ENCODE measurements at regions not wholly inside any gene's neighbourhood (a gene's known extent, or its start where the extent isn't known, plus 50 kb on each side); places are given as distances from the start of the nearest gene placed in this dataset.
"Not testable (repeated sequence)": the region's sequence is repeated elsewhere in the genome, so short reads cannot be mapped to it uniquely, and the experiment has no call there.

DNA sequence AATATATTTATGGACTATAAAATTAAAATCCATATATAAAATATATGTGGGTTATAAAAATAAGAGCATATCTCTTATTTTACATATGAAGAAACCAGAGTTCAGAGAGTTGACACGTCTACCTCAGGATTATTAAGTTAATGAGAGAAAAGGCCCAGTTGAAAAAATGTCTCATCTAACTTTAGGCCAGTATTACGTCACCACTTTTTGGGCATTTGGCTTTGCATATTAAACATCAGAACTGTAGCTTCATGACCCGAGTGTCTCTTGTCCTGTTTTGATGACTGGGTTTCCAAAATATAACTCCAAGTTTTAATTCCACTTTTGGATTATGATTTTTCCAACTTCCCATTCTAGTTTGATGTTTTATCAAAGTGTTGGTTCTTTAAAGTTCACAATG lies 1026.1 kb downstream of the SLC6A15 start:
- no peak for DNase-seq

DNA sequence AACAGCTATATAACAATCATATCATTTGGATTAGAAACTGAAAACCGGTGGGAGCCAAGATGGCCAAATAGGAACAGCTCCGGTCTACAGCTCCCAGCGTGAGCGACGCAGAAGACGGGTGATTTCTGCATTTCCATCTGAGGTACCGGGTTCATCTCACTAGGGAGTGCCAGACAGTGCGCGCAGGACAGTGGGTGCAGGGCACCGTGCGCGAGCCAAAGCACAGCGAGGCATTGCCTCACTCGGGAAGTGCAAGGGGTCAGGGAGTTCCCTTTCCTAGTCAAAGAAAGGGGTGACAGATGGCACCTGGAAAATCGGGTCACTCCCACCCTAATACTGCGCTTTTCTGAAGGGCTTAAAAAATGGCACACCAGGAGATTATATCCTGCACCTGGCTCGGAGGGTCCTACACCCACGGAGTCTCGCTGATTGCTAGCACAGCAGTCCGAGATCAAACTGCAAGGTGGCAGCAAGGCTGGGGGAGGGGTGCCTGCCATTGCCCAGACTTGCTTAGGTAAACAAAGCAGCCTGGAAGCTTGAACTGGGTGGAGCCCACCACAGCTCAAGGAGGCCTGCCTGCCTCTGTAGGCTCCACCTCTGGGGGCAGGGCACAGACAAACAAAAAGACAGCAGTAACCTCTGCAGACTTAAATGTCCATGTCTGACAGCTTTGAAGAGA lies 1041.5 kb downstream of the SLC6A15 start:
- not testable (repeated sequence) for DNase-seq

DNA sequence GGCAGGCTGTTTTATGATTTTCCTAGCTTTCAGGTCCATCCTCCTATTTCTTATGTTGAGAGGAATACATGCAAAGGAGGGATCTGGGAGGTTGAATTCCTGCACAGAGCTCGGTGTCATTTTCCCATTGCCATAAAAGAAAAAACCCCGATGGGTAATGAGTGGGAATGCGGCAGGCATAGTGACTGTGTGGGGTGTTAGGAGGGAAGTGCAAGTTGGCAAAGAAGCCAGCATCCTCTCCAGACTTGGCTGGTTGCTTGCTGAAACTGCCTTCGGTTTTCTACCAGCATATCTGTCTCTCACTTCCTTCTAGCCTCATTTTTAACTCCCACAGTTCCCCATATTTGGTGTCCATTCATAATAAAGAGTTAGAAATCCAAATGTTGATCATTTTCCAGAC lies 1046.1 kb downstream of the SLC6A15 start:
- DNase-seq, result no peak

DNA sequence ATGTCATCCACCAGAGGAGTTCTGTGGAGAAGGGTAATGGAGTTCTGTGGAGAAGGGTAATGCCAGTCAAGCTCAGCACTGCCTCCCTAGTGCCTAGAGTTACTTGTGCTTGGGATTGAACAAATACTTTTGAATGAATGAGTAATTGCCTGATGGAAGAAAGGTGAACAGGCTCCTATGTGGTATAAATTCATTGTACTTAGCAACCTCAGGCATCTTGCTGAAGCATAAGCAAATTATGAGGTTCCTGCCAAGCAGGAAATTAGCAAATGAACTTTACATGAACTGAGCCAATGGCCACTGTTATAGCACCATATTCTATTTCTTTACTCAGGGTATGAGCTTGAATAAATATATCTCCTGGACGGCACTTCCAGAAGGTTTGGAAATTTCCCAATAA lies 1047.2 kb downstream of the SLC6A15 start:
- no peak for DNase-seq

DNA sequence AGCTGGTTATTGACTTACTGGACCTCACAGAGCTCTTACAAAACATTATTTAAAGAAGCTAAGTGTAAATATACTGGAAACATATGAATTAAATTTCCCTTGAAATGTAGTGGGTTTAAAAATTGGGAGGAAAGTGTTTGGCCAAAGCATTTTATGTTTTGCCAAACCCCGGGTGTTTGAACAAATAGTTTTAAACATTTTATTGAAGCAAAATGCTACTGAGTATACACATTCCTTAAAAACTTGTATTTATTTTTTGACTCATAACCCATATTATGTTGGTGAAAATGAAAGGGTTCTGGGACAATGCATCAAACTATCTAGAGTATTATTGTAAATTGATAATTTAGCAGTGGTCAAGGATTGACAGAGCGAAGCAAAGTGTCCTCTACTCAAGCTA lies 1048.5 kb downstream of the SLC6A15 start:
- no peak for DNase-seq

DNA sequence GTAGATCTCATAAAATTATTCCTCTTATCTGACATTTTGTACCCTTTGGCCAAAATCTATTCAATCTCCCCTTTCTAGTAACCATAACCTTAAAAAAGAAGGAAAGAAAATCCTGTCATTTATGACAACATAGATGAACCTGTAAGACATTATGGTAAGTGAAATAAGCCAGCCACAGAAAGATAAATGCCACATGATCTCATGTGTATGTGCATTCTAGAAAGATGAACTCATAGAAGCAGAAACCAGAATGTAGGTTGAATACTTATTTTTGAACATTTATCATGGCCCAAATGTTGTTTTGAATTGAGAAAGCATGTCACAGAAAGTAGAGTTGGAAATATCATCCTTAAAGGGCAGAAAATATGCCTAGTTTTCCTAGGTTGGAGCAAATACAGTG lies 1053.6 kb downstream of the SLC6A15 start:
- no peak for DNase-seq

DNA sequence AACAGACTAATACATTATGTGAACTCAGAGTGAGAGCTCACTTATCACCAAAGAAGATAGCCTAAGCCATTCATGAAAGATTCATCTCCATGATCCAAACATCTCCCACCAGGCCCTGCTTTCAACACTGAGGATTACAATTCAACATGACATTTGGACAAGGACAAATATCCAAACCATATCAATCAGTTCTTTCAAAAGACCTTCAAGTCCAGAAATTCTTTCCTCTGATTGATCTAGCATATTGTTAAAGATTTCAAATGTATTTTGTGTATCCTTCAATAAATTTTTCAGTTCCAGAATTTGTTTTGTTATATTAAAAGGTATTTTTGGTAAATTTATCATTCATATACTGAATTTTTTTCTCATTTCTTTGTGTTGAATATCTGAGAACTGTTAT lies 1055.8 kb downstream of the SLC6A15 start:
- DNase-seq, result no peak

DNA sequence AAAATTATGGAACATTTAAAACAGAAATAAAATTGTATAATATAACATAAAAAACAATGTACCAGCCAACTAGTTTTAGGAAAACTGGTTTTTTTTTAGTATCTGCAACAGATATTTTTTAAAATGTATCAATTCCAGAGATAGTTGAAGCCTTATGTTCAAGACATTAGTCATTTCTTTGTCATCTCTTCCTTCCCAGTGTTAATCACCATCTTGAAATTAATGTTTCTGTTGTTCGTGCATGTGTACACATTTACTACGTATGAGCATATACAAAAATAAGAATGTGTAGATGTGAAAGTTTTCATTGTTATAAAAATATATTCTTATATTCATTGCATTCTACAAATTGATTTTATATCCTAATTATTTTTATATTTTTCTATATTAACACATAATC lies 1062.1 kb downstream of the SLC6A15 start:
- DNase-seq, result no peak

DNA sequence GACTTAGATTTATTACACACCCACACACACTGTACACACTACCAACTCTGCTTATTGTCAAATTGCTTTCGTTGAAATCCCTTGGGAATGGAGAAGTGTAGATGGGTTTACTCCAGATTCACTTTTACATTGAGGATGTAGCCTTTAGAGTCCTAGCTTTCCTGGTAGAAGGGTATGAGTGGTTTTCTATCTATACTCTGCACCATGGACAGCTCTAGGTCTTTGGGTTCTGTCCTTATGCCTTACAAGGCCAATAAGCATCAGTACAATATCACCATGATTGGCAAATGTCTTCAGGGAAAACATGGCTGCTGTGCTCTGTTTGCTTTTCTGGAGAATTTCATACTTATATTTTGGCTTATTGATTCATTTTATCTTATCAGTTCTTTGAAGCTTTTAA lies 1063.9 kb downstream of the SLC6A15 start:
- DNase-seq, result no peak

DNA sequence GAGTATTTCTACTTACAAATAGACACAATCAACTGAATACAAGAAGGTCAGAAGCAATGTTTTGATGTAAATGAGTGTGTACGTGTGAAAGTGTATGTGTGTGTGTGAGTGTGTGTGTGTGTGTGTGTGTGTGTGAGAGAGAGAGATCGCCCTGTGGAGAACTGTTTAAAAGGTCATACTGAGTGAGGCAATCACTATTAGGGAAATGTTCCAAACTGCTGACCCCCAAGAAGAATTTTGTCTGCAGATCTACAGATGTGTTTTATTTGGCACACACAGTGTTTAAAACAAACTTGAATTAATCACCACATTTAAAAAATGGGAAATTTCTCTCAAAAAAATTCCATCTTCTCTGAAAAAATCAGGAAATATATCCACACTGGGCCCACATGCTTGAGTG lies 1069.1 kb downstream of the SLC6A15 start:
- no peak for DNase-seq

DNA sequence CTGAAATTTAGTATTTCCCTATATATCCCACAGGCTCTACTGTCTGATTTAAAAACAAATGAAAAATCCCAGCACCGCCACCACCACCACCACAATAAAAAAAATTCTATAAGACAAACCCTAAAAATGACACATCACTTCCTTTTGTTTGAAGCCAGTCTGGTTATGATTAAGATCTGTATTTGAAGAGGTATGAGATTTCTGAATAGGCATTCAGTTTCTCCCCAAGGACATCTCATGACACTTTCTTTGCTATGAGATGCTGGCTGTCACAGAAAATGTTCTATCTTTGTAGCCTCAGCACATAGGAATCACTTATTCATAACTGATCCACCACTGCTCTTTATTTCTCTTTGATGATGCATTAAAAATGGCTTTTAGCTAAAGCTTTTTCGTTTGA lies 1071.0 kb downstream of the SLC6A15 start:
- DNase-seq, result no peak

DNA sequence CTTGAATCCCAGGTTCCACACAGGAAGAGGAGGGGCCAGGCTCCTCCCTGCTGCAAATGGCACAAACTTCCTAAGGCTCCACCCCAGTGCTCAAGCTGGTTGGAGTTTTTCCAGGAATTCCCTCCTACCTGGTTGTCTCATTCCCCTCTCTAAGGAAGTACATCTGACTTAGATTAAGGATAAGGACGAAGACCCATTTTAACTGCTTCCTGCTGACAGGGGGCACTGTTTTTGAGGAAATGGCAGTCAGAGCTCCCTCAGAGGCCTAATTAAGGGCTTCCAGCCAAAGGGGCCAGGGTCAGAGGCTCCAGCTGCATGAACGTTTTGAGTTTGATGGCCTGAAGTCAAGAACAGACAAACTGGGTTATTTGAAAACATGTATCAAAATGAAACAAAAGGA lies 1084.7 kb downstream of the SLC6A15 start:
- no peak for DNase-seq

DNA sequence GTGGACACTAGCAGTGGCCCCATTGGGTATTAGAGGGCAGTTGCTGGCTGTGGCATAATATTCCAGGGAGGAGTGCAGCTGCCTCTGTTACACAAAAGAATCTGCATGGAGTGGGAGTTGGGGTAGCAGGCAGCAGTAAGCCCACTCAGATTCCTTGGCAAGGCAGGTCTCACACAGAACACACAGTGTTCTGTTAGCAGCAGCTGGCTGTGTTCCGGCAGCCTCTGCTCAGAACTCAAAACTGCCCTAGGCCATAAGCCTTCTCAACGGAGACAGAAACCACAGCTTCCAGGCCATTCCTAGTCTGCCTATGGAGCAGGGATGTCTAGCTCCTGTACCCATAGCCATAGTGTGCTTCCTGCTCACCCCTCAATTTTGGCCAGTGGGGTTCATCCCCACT lies 1085.4 kb downstream of the SLC6A15 start:
- no peak for DNase-seq

DNA sequence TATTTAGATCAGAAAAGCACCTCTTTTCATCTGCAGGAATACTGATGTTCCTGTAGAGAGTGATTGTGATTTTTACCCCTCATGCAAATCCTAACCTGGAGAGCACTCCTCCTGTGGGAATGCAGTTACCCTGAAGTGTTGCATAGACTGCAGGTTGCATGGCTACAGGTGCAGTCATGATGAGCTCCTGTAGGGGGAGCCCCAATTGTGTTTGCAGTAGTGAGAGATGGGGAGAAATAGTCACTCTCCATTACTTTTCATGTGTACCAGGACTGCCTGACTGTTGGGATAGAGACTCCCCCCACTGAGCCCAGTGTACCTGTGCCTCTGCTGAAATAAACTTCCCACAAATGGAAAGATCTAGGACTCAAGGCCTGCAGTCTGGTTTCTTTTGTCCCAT lies 1086.5 kb downstream of the SLC6A15 start:
- DNase-seq, result no peak

DNA sequence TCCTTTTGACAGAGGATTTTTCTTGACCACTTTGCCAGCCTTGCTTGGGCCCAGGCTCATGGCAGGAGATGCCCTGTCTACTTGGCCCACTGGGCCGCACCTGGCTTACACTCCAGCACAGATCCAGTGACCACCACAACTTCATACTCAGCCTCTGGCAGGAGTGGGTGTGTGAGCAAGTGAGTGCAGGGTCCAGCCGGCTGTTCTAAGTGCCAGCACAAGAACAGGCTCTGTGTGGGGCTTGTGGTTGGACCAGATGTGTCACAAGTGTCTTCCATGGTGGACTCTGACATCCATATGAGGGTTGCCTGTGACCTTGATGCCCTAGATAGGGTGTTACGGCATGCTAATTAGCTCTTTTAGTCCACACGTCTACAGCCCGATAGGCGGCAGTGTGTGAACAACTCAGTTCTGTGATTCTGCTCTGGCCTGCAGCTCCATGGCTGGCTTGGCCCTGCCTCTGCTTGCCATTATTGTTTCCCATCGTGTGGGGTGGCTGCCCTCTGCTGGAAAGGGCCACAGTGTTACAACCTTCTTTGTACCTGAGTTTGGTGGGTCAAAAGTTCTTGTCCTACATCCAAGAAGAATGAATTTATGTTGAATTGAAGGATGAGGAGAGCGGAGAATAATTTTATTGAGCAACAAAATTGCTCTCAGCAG lies 1089.1 kb downstream of the SLC6A15 start:
- no peak for DNase-seq

DNA sequence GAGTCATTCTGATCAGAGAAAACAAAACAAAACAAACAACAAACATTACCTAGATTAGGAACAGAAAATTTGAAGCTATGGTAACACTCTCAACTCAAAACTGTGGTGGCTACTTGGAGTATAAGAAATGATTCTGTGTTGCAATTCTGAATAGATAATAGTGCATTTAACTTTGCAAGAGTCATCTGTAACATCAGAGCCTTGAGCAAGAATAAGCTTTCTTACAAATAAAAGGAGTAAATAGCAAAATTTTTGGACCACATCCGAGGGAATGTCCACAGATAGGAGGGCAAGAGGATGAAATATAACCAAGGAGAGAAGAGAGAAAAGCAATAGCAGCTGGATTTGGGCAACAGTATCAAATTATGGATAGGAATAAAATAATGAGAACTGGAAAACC lies 1090.6 kb downstream of the SLC6A15 start:
- DNase-seq, result no peak

DNA sequence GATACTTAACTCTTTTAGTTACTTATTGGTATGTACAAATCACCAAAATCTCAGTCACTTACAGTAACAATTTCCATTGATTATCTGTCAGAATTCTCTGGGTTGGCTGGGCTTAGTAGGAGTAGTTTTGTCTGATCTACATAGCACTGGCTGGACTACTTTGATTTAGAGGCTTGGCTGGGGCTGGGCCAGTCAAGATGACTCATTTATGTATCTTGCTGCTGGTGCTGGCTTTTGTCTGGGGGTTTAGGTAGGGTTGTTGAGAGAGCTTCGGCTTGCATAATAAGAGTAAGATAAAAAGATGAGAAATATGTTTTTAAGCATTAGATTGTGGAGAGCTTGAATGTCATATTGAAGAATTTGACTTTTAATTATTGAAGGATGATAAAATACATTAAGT lies 1093.7 kb downstream of the SLC6A15 start:
- DNase-seq, result no peak

DNA sequence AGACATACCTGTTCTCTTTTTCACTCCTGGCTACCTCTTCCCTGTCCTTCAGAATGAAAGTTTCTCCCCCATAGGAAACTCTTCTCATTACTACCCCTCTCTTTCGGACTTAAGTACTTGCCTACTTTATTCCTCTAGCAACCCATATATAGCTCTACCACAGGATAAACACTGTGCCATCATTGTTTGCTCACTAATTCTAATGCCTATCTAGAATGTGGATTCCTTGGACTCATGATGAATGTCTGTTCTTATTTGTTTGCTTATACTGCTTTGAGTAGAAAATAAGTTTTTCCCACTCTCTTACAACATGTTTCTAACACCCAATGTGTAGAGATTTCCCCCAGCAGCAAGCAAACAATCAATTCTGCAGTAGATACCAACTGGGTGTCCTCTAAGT lies 1094.9 kb downstream of the SLC6A15 start:
- DNase-seq, result no peak

DNA sequence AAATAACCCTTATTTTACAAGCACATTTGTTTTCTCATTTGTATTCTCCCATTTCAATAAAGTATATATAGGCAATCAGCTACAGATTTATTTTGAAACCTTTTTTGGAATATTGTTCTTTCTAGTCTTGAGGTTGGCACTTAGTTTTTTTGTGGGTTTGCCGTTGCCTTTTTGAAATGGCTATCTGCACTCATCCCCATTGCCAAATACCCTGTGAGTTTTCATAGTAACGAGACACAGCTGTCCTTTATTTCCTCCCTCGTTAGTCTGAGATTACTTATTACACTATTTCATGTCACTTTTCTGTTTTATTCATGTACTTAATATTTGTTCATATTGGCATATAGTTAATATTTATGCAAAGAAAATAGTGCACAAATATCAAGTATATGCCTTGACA lies 1104.0 kb downstream of the SLC6A15 start:
- no peak for DNase-seq

DNA sequence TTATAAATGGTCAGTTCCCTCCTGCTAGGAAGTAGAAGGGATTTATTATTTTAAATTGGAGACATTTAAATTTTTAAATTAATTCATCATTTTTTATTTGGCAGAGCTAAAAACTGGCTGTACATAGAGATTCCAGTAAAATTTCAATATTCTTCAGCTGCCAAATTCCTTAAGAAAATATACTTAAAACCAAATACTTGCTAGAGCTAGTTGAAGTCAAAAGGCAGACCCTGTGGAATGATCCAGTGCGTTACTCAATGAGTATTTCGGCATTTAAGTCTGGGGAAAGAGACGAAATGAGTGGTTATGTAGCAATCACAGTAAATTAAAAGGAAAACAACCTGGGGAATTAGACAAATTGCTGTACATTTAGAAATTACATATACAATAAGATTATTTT lies 1104.7 kb downstream of the SLC6A15 start:
- no peak for DNase-seq

DNA sequence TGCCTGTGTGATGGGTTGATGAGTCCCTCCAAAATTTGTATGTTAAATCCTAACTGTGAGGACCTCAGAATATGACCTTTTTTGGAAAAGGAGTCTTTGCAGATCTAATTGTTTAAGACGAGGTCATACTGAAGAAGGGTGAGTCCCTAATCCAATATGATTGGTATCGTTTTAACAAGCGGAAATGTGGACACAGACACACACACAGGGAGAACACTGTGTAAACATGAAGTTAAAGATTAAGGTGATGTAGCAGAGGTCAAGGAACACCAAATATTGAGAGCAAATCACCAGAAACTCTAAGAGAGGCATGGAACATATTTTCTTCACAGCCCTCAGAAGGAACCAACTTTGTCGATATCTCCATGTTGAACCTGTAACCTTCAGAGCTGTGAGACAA lies 1106.7 kb downstream of the SLC6A15 start:
- no peak for DNase-seq

DNA sequence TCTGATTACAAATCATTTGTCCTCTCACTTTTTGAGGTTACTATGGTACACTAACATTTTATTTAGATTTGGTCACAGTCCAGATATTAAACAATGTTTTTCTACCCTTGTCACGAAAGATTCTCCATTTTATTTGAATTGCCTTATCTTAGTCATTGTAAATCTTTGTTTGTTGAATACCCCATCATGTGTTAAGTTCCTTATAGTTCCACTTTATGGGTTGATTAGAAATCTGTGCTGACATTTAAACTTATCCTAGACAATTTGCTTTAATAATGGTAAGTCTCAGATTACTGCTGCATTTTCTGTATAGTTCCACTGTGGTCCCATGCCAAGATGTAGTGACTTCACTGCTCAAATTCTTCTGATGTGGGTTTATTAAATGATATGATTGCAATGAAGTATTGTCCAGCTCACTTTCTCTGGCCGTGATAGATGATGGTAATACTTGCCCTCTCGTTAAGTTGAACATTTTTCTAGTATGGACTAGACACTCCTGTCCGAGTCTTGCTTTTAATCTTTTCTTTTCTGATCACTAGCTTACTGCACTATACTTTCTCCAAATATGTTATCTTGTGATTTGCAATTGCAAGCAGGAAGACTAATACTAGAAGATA lies 1107.3 kb downstream of the SLC6A15 start:
- no peak for DNase-seq

DNA sequence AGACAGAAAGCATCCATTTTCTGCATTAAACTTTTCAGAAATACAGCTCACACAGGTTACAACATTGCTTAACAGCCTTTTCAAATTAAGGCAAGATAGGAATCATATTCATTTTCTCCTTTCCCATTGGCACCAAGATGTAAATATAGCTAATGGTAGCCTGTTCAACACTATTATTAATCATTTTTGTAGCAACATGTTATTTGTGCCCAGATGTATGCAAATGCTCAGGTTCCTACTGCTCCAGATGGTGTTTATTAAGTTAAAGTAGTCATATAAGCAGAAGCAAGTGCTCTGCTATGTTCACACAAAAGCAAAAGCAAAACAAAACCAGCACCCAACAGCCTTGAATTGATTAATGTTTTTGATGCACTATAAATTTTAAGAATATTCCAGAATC lies 1110.6 kb downstream of the SLC6A15 start:
- no peak for DNase-seq

DNA sequence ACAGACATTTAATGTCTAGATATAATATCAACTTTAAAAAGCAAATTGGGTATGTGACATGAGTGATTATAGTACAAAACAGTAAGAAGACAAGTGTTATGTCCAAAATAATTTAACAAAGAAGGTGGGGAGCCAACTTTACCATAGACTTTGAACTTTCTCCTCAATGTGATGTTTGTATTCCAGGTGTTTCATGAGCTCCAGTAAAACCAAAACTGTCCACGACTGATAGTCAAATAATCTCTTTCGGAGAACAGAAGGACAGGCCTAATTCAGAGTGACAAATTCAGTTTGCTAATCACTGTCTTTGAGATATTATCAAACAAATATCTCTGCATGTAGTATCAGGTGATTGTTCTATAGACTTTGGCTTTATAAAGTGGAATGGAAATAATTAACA lies 1112.6 kb downstream of the SLC6A15 start:
- no peak for DNase-seq

DNA sequence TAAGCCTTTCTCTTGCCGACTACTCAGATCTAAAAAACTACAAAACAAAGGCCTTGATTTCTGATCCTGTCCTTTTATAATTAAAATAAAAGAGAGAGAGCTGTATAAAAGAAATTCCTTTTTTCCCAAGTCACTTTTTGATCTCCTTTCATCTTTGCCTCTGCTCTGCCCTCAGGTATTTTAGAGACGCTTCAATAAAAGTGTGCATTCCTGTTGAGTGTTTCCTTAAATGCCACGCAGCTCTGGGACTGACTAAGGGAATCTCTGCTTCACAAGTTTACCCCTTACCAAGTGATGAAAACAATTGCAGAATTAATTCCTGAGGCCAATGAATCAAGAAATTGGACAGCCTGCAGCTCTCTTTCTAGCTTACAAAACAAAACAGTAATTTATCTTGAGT lies 1109.8 kb downstream of the TMTC2 start:
- no peak for DNase-seq

All from bone marrow (tissue), 2 donors.